LNCaP clone FGC (cell line): ENCODE measurements at regions not wholly inside any gene's neighbourhood (a gene's known extent, or its start where the extent isn't known, plus 50 kb on each side); places are given as distances from the start of the nearest gene placed in this dataset.

Source experiments
- DNase-seq: peaks from one replicate; pipeline ENCODE4 v3.0.0-alpha.2; 2011; ENCODE audit warnings: low read depth
- H3K4me3 ChIP-seq: 2 replicates; pipeline ENCODE4 v1.5.1; 2011; ENCODE audit warnings: mild to moderate bottlenecking, low read depth, low read length, control low read depth
- CTCF ChIP-seq: IDR thresholded peaks from 2 replicates; pipeline ENCODE4 v1.5.1; 2012; ENCODE audit warnings: mild to moderate bottlenecking; ENCODE audit not compliant: control insufficient read depth, insufficient read depth; ENCODE audit errors: extremely low read depth

GRCh38 chr18:38971881-38972280 is 1406.3 kb upstream of the CELF4 start:
- no peak overlapping the region for H3K4me3 ChIP-seq
- no peak for DNase-seq
- TF ChIP-seq CTCF = no peak

GRCh38 chr18:38966841-38967240 is 1401.2 kb upstream of the CELF4 start:
- TF ChIP-seq CTCF = no peak
- H3K4me3 ChIP-seq = no peak overlapping the region
- no peak for DNase-seq

DNA sequence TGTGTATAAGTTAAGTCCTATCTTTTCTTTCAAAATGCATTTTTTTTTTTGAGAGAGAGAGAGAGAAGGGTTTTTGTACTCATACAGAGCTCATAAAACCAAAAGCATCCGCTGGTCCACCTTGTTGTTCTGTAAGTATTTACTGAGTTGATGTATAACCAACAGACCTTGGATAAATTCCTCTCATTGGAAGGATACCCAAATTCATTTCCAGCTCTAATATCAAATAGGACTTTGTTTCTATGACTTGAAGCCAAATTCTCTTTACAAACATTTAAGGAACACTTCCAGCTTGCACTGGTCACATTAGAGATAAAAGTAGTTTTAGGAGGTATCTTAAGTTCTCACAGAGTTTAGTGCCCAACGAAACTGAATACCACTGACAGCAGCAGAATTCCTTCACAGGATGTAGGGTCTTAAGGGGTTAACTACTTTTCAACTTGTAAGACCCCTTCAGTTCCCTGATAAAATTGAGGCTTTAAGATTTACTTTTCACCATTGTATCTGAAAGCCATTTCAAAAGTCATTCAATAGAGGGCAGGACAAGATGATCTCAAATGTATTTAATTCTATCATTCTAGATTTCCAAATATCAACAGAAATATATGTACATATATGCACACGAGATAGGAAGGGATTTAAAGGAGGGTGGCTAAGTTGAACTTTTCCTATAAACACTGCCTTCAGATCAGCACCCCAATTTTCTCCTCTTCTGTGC is 1398.5 kb upstream of the CELF4 start:
- peak; percentile 42 for DNase-seq
- no peak for TF ChIP-seq CTCF
- H3K4me3 ChIP-seq = no peak overlapping the region

- H3K4me3 ChIP-seq = no peak overlapping the region
- no peak for DNase-seq
- TF ChIP-seq CTCF = no peak
Observed at GRCh38 chr18:38961880-38962279, 1396.3 kb upstream of the CELF4 start.

- no peak for DNase-seq
- H3K4me3 ChIP-seq = no peak overlapping the region
- TF ChIP-seq CTCF = no peak
Observed at GRCh38 chr18:38957736-38958135, 1392.1 kb upstream of the CELF4 start.

DNA sequence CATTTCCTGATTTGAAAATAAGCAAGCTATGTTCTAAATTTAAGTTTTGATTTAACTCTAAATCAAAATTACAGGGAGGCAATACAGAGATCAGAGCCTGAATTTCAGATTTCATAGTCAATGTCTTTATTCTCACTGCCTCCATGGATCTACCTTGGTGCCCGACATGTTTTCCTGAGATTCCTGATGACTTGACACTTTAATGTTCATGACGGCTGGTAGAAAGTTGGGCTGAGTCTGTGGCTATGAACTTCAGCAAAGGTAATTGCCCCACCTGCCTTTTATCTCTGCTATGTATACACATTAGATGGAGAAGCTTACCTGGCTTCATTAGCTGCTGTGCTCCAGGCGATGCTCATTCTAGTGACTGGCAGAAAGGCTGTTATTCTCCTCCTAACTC is 1390.5 kb upstream of the CELF4 start:
- H3K4me3 ChIP-seq = no peak overlapping the region
- no peak for TF ChIP-seq CTCF
- no peak for DNase-seq

- H3K4me3 ChIP-seq = no peak overlapping the region
- no peak for TF ChIP-seq CTCF
- no peak for DNase-seq
Observed at GRCh38 chr18:38951633-38952032, 1386.0 kb upstream of the CELF4 start.
